Neutrophil (primary cell): ENCODE measurements at regions not wholly inside any gene's neighbourhood (a gene's known extent, or its start where the extent isn't known, plus 50 kb on each side); places are given as distances from the start of the nearest gene placed in this dataset.

ENCODE experiments used
- H3K27ac ChIP-seq: fragments of 200-600 bp; sonication (generic); 2 replicates; pipeline ENCODE4 v1.5.1; 2016; ENCODE audit warnings: mild to moderate bottlenecking, moderate library complexity
- H3K27me3 ChIP-seq: fragments of 200-600 bp; sonication (generic); 2 replicates; pipeline ENCODE4 v1.6.0; 2016; ENCODE audit warnings: mild to moderate bottlenecking
- H3K36me3 ChIP-seq: fragments of 200-600 bp; sonication (generic); 2 replicates; pipeline ENCODE4 v1.5.1; 2017
- H3K4me1 ChIP-seq, 2 experiments: fragments of 200-600 bp in 1 of 2; sonication (generic) in 1 of 2; 1 replicate in 1 of 2; 2 replicates in 1 of 2; pipeline versions ENCODE4 v1.5.1 to v1.6.1; 2013 to 2016; ENCODE audit warnings: low read depth in 1 of 2, low read length in 1 of 2, mild to moderate bottlenecking in 1 of 2, moderate library complexity in 1 of 2; ENCODE audit not compliant: control insufficient read depth in 1 of 2, insufficient read depth in 1 of 2
- H3K4me3 ChIP-seq, 2 experiments: fragments of 200-600 bp in 1 of 2; sonication (generic) in 1 of 2; 1 replicate in 1 of 2; 2 replicates in 1 of 2; pipeline ENCODE4 v1.5.1; 2013 to 2016; ENCODE audit warnings: low read depth in 1 of 2, low read length in 1 of 2, mild to moderate bottlenecking in 1 of 2, moderate library complexity in 1 of 2
- H3K9me3 ChIP-seq: fragments of 200-600 bp; sonication (generic); 2 replicates; pipeline ENCODE4 v1.5.1; 2016
- TF ChIP-seq, protein P1 (sequence below): fragments of 200-600 bp; sonication (generic); IDR thresholded peaks from 2 replicates; pipeline ENCODE4 v1.5.1; 2016; ENCODE audit warnings: antibody characterized with exemption

DNA sequence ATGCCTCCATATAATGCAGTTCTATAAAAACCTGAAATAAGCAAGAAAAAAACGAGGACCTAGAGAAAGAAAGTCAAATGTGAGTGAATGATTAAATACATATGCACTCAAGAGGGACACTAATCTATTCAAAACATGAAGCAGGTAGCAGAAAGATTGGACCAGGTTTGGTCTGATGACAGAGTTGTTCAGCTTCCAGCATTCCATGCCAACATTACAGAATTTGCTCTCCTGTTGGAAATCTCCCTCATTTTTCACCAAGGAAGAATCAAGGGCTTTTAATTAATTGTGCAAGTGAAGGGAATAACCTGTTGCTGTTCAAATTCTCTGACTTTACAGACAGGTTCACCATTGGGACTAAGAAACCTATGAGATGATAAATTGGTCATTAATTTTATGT, 379.0 kb upstream of the RASGEF1B start:
- H3K36me3 ChIP-seq = no peaks in the 10 kb centered on the region
- H3K4me1 ChIP-seq = no peaks in the 10 kb centered on the region
- H3K9me3 ChIP-seq = no peaks in the 10 kb centered on the region
- no peaks in the 10 kb centered on the region for H3K27me3 ChIP-seq
- TF ChIP-seq, protein P1, sequence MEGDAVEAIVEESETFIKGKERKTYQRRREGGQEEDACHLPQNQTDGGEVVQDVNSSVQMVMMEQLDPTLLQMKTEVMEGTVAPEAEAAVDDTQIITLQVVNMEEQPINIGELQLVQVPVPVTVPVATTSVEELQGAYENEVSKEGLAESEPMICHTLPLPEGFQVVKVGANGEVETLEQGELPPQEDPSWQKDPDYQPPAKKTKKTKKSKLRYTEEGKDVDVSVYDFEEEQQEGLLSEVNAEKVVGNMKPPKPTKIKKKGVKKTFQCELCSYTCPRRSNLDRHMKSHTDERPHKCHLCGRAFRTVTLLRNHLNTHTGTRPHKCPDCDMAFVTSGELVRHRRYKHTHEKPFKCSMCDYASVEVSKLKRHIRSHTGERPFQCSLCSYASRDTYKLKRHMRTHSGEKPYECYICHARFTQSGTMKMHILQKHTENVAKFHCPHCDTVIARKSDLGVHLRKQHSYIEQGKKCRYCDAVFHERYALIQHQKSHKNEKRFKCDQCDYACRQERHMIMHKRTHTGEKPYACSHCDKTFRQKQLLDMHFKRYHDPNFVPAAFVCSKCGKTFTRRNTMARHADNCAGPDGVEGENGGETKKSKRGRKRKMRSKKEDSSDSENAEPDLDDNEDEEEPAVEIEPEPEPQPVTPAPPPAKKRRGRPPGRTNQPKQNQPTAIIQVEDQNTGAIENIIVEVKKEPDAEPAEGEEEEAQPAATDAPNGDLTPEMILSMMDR = no peak
- H3K4me3 ChIP-seq = no peak overlapping the region
- no peak overlapping the region for H3K27ac ChIP-seq

DNA sequence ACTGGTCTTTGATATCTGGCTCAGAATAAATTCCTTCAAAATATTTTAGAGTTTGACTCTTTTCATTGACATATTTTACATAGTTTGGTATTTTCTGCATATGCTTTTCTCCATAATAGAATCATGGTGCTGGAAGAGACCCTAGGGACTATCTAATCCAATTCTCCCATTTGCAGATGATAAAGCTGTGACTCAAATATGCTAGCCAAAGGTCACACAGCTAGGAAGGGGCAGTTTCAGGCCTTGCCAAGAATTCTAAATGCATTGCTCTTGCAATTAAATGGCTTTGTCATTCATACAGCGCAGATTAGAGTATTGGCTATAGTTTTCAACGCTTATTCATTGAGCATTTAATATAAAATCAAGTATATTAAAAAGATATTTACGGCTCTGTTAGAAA, 374.1 kb upstream of the RASGEF1B start:
- no peak overlapping the region for H3K4me3 ChIP-seq
- no peaks in the 10 kb centered on the region for H3K4me1 ChIP-seq
- H3K9me3 ChIP-seq = no peaks in the 10 kb centered on the region
- H3K27ac ChIP-seq = no peak overlapping the region
- TF ChIP-seq, protein P1 = no peak
- no peaks in the 10 kb centered on the region for H3K27me3 ChIP-seq
- no peaks in the 10 kb centered on the region for H3K36me3 ChIP-seq

DNA sequence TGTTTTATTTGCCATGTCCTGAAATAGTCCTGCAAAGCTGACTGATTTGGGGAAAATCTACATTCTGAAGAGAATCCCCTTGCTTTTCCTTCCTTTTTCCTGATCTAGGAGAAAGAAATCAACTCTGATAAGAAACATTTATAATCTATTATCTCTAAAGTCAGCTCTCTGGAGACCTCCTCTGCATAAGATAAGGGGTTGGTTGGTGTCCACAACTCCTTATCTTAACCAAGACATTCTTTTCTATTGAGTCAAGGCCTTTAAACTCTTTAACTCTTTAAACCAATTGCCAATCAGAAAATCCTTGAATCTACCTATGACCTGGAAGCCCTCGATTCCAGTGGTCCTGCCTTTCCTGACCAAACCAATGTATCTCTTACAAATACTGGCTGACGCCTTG, 373.6 kb upstream of the RASGEF1B start:
- no peaks in the 10 kb centered on the region for H3K36me3 ChIP-seq
- TF ChIP-seq, protein P1 = no peak
- H3K4me1 ChIP-seq = no peaks in the 10 kb centered on the region
- no peak overlapping the region for H3K4me3 ChIP-seq
- no peaks in the 10 kb centered on the region for H3K27me3 ChIP-seq
- H3K27ac ChIP-seq = no peak overlapping the region
- H3K9me3 ChIP-seq = no peaks in the 10 kb centered on the region

DNA sequence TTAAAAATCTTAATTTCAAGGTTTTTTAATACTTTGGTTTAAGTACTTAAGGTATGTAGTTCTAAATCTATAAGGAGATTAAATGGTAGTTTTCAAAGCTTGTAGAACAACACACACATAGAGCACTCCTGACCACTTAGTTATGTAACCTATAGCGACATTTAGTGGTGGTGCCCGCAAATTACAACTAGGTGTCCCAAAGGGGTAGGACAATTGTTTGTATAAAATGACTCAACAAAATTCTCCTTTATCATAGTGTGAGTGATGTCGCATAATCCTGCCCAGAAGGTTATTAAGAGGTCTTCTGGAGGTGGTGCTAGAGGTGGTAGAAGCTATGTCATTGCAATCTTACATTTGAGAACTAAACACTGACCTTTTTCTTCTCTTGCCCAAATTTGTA, 373.0 kb upstream of the RASGEF1B start:
- Histone ChIP-seq H3K9me3 (no peaks in the 10 kb centered on the region), H3K27ac (no peak overlapping the region), H3K4me3 (no peak overlapping the region), H3K4me1 (no peaks in the 10 kb centered on the region), H3K27me3 (no peaks in the 10 kb centered on the region), H3K36me3 (no peaks in the 10 kb centered on the region)
- TF ChIP-seq, protein P1 = no peak

DNA sequence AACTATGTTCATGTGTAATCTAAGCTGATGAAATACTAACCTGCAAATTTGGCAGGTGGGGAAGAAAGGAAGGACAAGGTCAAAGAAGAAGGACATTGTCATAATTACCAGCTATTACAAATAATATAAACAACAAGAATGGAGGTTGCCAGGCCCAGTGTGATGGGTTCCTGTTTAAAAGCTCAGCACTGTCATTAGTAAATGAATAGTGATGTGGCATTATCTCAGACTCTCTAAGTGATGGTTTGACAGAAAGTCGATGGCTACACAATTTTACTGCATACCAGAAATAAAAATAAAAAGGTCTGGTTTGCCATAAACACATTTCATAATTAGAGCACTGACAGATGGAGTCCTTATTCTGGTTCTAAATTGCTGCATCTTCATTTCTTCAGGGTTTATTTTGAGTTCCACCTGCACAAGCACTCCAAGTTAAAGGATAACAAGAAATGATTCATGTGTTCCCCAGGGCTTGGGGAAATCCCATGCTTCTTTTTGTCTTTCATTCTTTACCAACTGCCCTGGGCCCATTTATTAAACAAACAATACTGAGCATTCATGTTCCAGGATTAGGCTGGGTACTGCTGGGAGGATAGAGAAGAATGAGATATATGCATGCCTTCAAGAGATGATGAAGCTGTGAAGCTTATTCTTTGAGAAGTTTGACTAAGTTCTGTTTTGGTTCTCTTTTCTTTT, 367.8 kb upstream of the RASGEF1B start:
- H3K4me3 ChIP-seq = no peak overlapping the region
- H3K4me1 ChIP-seq = no peaks in the 10 kb centered on the region
- H3K36me3 ChIP-seq = no peaks in the 10 kb centered on the region
- H3K9me3 ChIP-seq = no peaks in the 10 kb centered on the region
- no peaks in the 10 kb centered on the region for H3K27me3 ChIP-seq
- TF ChIP-seq, protein P1 = no peak
- H3K27ac ChIP-seq = no peak overlapping the region

DNA sequence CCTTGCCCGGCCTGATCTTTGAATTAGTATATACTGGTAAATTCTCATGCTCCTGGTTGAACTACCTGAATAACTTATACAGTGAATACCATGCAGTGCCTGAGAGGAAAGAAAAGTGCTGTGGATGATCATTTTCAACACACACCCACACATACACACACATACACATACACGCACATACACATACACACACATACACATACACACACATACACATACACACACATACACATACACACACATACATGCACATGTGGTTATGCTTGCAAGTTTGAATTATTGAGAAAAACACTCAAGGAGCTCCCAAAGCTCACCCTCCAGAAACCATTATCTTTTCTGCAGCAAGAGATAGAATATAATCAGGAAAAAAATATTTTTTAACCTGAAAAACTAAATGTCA, 366.9 kb upstream of the RASGEF1B start:
- H3K27ac ChIP-seq = no peak overlapping the region
- TF ChIP-seq, protein P1 = no peak
- no peak overlapping the region for H3K4me3 ChIP-seq
- H3K27me3 ChIP-seq = no peaks in the 10 kb centered on the region
- H3K4me1 ChIP-seq = no peaks in the 10 kb centered on the region
- no peaks in the 10 kb centered on the region for H3K9me3 ChIP-seq
- no peaks in the 10 kb centered on the region for H3K36me3 ChIP-seq
